IMR-90 (cell line): ENCODE measurements at regions not wholly inside any gene's neighbourhood (a gene's known extent, or its start where the extent isn't known, plus 50 kb on each side); places are given as distances from the start of the nearest gene placed in this dataset.

Experiments
- ATAC-seq: fragments of 200-7000 bp; cut with Tn5 transposase; 2 replicates; pipeline ENCODE4 v1.9.1; 2020; ENCODE audit warnings: low read depth, mild to moderate bottlenecking, moderate library complexity
- BruUV-seq: library from RNA; stranded (reverse); fragments of 400-500 nt; replicated peaks from 2 replicates; lab custom pipeline; 2021; lab: Mats Ljungman, UMichigan
- CTCF ChIA-PET: fragments of 300-600 bp; formaldehyde crosslinking; extraction: SDS; loops from one replicate; lab custom pipeline; 2021; ENCODE audit warnings: antibody characterized with exemption; lab: Yijun Ruan, JAX
- POLR2A ChIA-PET: fragments of 300-600 bp; sonication (Branson Sonifier 250); formaldehyde crosslinking; loops from one replicate; lab custom pipeline; 2022; ENCODE audit warnings: antibody characterized with exemption; ENCODE audit not compliant: unreplicated experiment; lab: Charles Lee
- DNase-seq: peaks from one replicate; pipeline ENCODE4 v3.0.0; 2013
- H2AFZ ChIP-seq: replicated peaks from 2 replicates; pipeline ENCODE3; 2013; ENCODE audit warnings: low read length, mild to moderate bottlenecking; ENCODE audit not compliant: poor library complexity
- H2AK5ac ChIP-seq: 2 replicates; pipeline ENCODE4 v1.6.1; 2013; ENCODE audit warnings: low read depth, low read length, inconsistent platforms
- H2AK9ac ChIP-seq: replicated peaks from 2 replicates; pipeline ENCODE3; 2013; ENCODE audit warnings: mild to moderate bottlenecking, low read depth, low read length, moderate library complexity; ENCODE audit not compliant: poor library complexity
- H2BK120ac ChIP-seq: 2 replicates; pipeline ENCODE4 v1.6.1; 2013; ENCODE audit warnings: low read depth, low read length, inconsistent platforms
- H2BK15ac ChIP-seq: 3 replicates; pipeline ENCODE4 v1.6.1; 2013; ENCODE audit warnings: low read depth, low read length, inconsistent platforms
- H2BK20ac ChIP-seq: 2 replicates; pipeline ENCODE4 v1.6.1; 2013; ENCODE audit warnings: low read depth, mild to moderate bottlenecking, inconsistent platforms, low read length, moderate library complexity
- H2BK5ac ChIP-seq: 2 replicates; pipeline ENCODE4 v1.6.1; 2013; ENCODE audit warnings: mild to moderate bottlenecking, low read depth, low read length, inconsistent platforms; ENCODE audit not compliant: poor library complexity, severe bottlenecking
- H3K14ac ChIP-seq: replicated peaks from 2 replicates; pipeline ENCODE4 v1.6.1; 2013; ENCODE audit warnings: low read depth, low read length, inconsistent platforms
- H3K18ac ChIP-seq: 2 replicates; pipeline ENCODE4 v1.6.1; 2013; ENCODE audit warnings: low read depth, low read length, control low read depth
- H3K23ac ChIP-seq: 2 replicates; pipeline ENCODE4 v1.6.1; 2013; ENCODE audit warnings: low read depth, low read length, inconsistent platforms
- H3K27ac ChIP-seq: 2 replicates; pipeline ENCODE4 v1.5.1; 2013; ENCODE audit warnings: mild to moderate bottlenecking, control low read depth, low read length; ENCODE audit not compliant: insufficient read depth
- H3K27me3 ChIP-seq: 2 replicates; pipeline ENCODE4 v1.6.1; 2013; ENCODE audit warnings: low read length; ENCODE audit not compliant: control insufficient read depth, insufficient read depth
- H3K36me3 ChIP-seq: 2 replicates; pipeline ENCODE4 v1.6.1; 2013; ENCODE audit warnings: low read length, mixed read lengths; ENCODE audit not compliant: control insufficient read depth, insufficient read depth
- H3K4ac ChIP-seq: 2 replicates; pipeline ENCODE4 v1.6.1; 2013; ENCODE audit warnings: low read depth, low read length, inconsistent platforms
- H3K4me1 ChIP-seq: 2 replicates; pipeline ENCODE4 v1.6.1; 2013; ENCODE audit warnings: low read length, mixed read lengths; ENCODE audit not compliant: control insufficient read depth, insufficient read depth
- H3K4me2 ChIP-seq: 2 replicates; pipeline ENCODE4 v1.6.1; 2013; ENCODE audit warnings: low read depth, mild to moderate bottlenecking, control low read depth, low read length, moderate library complexity
- H3K4me3 ChIP-seq: 2 replicates; pipeline ENCODE4 v1.5.1; 2013; ENCODE audit warnings: low read depth, mild to moderate bottlenecking, control low read depth, low read length, moderate library complexity; ENCODE audit not compliant: insufficient read depth
- H3K56ac ChIP-seq: 2 replicates; pipeline ENCODE4 v1.6.1; 2013; ENCODE audit warnings: low read length, inconsistent platforms; ENCODE audit not compliant: insufficient read depth; ENCODE audit errors: extremely low read depth
- H3K79me1 ChIP-seq, 2 experiments: 2 replicates each; pipeline ENCODE4 v1.6.1; 2013; ENCODE audit warnings: low read length in 2 of 2, inconsistent platforms in 1 of 2, low read depth in 1 of 2
- H3K9ac ChIP-seq: 2 replicates; pipeline ENCODE4 v1.6.1; 2013; ENCODE audit warnings: low read depth, low read length, control low read depth
- H3K9me1 ChIP-seq: 2 replicates; pipeline ENCODE4 v1.6.1; 2013; ENCODE audit warnings: low read length, inconsistent platforms; ENCODE audit not compliant: insufficient read depth
- H3K9me3 ChIP-seq: 2 replicates; pipeline ENCODE4 v1.6.1; 2013; ENCODE audit warnings: low read length; ENCODE audit not compliant: control insufficient read depth, insufficient read depth
- H4K20me1 ChIP-seq: 2 replicates; pipeline ENCODE4 v1.6.1; 2013; ENCODE audit warnings: low read length, inconsistent platforms; ENCODE audit not compliant: insufficient read depth
- H4K5ac ChIP-seq: 2 replicates; pipeline ENCODE4 v1.6.1; 2013; ENCODE audit warnings: mild to moderate bottlenecking, low read depth, low read length, control low read depth
- H4K8ac ChIP-seq, 2 experiments: 2 replicates each; pipeline ENCODE4 v1.6.1; 2013; ENCODE audit warnings: low read depth in 2 of 2, low read length in 2 of 2, control low read depth in 1 of 2, inconsistent platforms in 1 of 2
- H4K91ac ChIP-seq: 2 replicates; pipeline ENCODE4 v1.6.1; 2013; ENCODE audit warnings: low read depth, low read length, inconsistent platforms; ENCODE audit not compliant: insufficient read depth
- MAZ ChIP-seq: IDR thresholded peaks from 2 replicates; pipeline ENCODE4 v1.6.1; 2012; ENCODE audit warnings: low read depth, mild to moderate bottlenecking, low read length, improper control_type of control experiment, moderate library complexity, borderline replicate concordance
- POLR2A ChIP-seq: IDR thresholded peaks from 2 replicates; pipeline ENCODE4 v1.6.1; 2012; ENCODE audit warnings: mild to moderate bottlenecking, low read depth, low read length
- RAD21 ChIP-seq: IDR thresholded peaks from 2 replicates; pipeline ENCODE4 v1.6.1; 2012; ENCODE audit warnings: low read length, improper control_type of control experiment
- SMC3 ChIP-seq: fragments of 150-350 bp; IDR thresholded peaks from 2 replicates; pipeline ENCODE4 v1.6.1; 2016; ENCODE audit warnings: low read depth, mild to moderate bottlenecking, antibody characterized with exemption, low read length, moderate library complexity
- USF2 ChIP-seq: fragments of 150-350 bp; IDR thresholded peaks from 2 replicates; pipeline ENCODE4 v1.6.1; 2017; ENCODE audit warnings: mild to moderate bottlenecking, antibody characterized with exemption, low read length, low read depth
- WGBS, 2 experiments: methylation state at CpG; one replicate each; pipeline versions ENCODE4 v1.1.5 to v1.1.7; 2013; ENCODE audit warnings: missing lambda C conversion rate in 2 of 2; ENCODE audit not compliant: insufficient read length in 1 of 2; ENCODE audit errors: extremely low coverage in 2 of 2; 5-methylcytosine and 5-hydroxymethylcytosine counted together
- dilution Hi-C: fragments of 300-500 bp; cut with HindIII; formaldehyde crosslinking; loops from one replicate; pipeline ENCODE4 v1.14.3; 2018; ENCODE audit warnings: low sequenced_read_pairs; ENCODE audit not compliant: unreplicated experiment
- in situ Hi-C: fragments of 300-500 bp; cut with MboI; formaldehyde crosslinking; loops from 3 replicates; pipeline ENCODE4 v1.14.3; 2019; ENCODE audit warnings: low sequenced_read_pairs, inconsistent platforms, mixed read lengths
- intact Hi-C: fragments of 100-400 bp; cut with micrococcal nuclease; formaldehyde crosslinking; loops from 2 replicates; pipeline ENCODE4 v1.10.0; 2022

- Histone ChIP-seq H4K8ac (no peak overlapping the region), H2AFZ (no peak overlapping the region), H3K18ac (no peak overlapping the region), H3K4me3 (no peak overlapping the region), H4K5ac (no peak overlapping the region), H2AK9ac (no peak overlapping the region), H3K4me1 (no peaks in the 10 kb centered on the region), H2AK5ac (no peak overlapping the region), H3K9me3 (no peaks in the 10 kb centered on the region), H3K27ac (no peak overlapping the region), H2BK5ac (no peak overlapping the region), H3K79me1 (no peaks in the 10 kb centered on the region), H3K4ac (no peak overlapping the region), H2BK20ac (no peak overlapping the region), H3K9me1 (no peaks in the 10 kb centered on the region), H3K27me3 (no peaks in the 10 kb centered on the region), H2BK120ac (no peak overlapping the region), H2BK15ac (no peak overlapping the region), H3K56ac (no peak overlapping the region), H3K9ac (no peak overlapping the region), H3K23ac (no peak overlapping the region), H4K91ac (no peak overlapping the region), H4K20me1 (no peaks in the 10 kb centered on the region), H3K4me2 (no peak overlapping the region), H3K14ac (no peak overlapping the region), H3K36me3 (no peaks in the 10 kb centered on the region)
- intact Hi-C loops (no loop called here), in situ Hi-C loops (no loop called here), dilution Hi-C loops (no loop called here)
- no TSS peak for BruUV-seq
- no peak for TF ChIP-seq SMC3
- TF ChIP-seq POLR2A, result no peak
- no peak for TF ChIP-seq MAZ
- TF ChIP-seq USF2, result no peak
- TF ChIP-seq RAD21, result no peak
- DNase-seq, result no peak
- 67% methylated on average over 8 of the region's 8 CpGs; no CpG with 5 or more reads in 1 of the 2 experiments for WGBS, 2 experiments
- no peak for ATAC-seq
- ChIA-PET POLR2A (no interaction called here), CTCF (no interaction called here)
Observed at GRCh38 chr6:88377976-88378568, 211.9 kb upstream of the CNR1 start.
